Keratinocyte (primary cell): ENCODE measurements at regions not wholly inside any gene's neighbourhood (a gene's known extent, or its start where the extent isn't known, plus 50 kb on each side); places are given as distances from the start of the nearest gene placed in this dataset.

Experiments
- DNase-seq: peaks from one replicate; pipeline ENCODE4 v3.0.0-alpha.2; 2011; ENCODE audit warnings: low read depth, missing footprints, low spot score
- FAIRE-seq: peaks from 2 replicates; lab custom pipeline; 2011; peaks lifted over from hg19 to GRCh38; lab: Jason Lieb, UNC
- H2AFZ ChIP-seq: 2 replicates; pipeline ENCODE4 v1.6.0; 2012; ENCODE audit warnings: low read length, control low read depth, inconsistent platforms; ENCODE audit not compliant: control insufficient read depth
- H3K27ac ChIP-seq: 2 replicates; pipeline ENCODE4 v1.5.1; 2011; ENCODE audit warnings: low read length; ENCODE audit not compliant: control insufficient read depth, insufficient read depth
- H3K27me3 ChIP-seq: 3 replicates; pipeline ENCODE4 v1.6.0; 2011; ENCODE audit warnings: low read length; ENCODE audit not compliant: control insufficient read depth, insufficient read depth; ENCODE audit errors: extremely low read depth
- H3K36me3 ChIP-seq, 2 experiments: 2 replicates in 1 of 2; 3 replicates in 1 of 2; pipeline ENCODE4 v1.5.1; 2011; ENCODE audit warnings: low read length in 2 of 2, mild to moderate bottlenecking in 1 of 2; ENCODE audit not compliant: control insufficient read depth in 2 of 2, insufficient read depth in 2 of 2; ENCODE audit errors: extremely low read depth in 1 of 2
- H3K4me1 ChIP-seq: 3 replicates; pipeline ENCODE4 v1.5.1; 2011; ENCODE audit warnings: low read length; ENCODE audit not compliant: control insufficient read depth, insufficient read depth; ENCODE audit errors: extremely low read depth
- H3K4me2 ChIP-seq: 3 replicates; pipeline ENCODE4 v1.6.0; 2011; ENCODE audit warnings: low read depth, low read length; ENCODE audit not compliant: control insufficient read depth, insufficient read depth; ENCODE audit errors: extremely low read depth
- H3K4me3 ChIP-seq, 3 experiments: fragments of 200-600 bp in 1 of 3; sonication (generic) in 1 of 3; 2 replicates in 2 of 3; 3 replicates in 1 of 3; pipeline ENCODE4 v1.5.1; 2011 to 2016; ENCODE audit warnings: low read length in 3 of 3, mild to moderate bottlenecking in 3 of 3, control low read depth in 2 of 3, inconsistent platforms in 1 of 3, low read depth in 1 of 3, mixed read lengths in 1 of 3, mixed run types in 1 of 3, moderate library complexity in 1 of 3; ENCODE audit not compliant: control insufficient read depth in 2 of 3, insufficient read depth in 2 of 3; ENCODE audit errors: extremely low read depth in 1 of 3
- H3K79me2 ChIP-seq: 2 replicates; pipeline ENCODE4 v1.6.0; 2012; ENCODE audit warnings: low read length; ENCODE audit not compliant: control insufficient read depth, insufficient read depth
- H3K9ac ChIP-seq: 3 replicates; pipeline ENCODE4 v1.6.0; 2011; ENCODE audit warnings: low read length; ENCODE audit not compliant: control insufficient read depth, insufficient read depth; ENCODE audit errors: extremely low read depth
- H3K9me1 ChIP-seq: 3 replicates; pipeline ENCODE4 v1.6.0; 2011; ENCODE audit warnings: low read length; ENCODE audit not compliant: control insufficient read depth, insufficient read depth; ENCODE audit errors: extremely low read depth
- H3K9me3 ChIP-seq: 2 replicates; pipeline ENCODE4 v1.5.1; 2012; ENCODE audit warnings: low read depth, low read length; ENCODE audit not compliant: control insufficient read depth
- H4K20me1 ChIP-seq: 3 replicates; pipeline ENCODE4 v1.6.0; 2011; ENCODE audit warnings: low read length; ENCODE audit not compliant: control insufficient read depth, insufficient read depth; ENCODE audit errors: extremely low read depth
- CTCF ChIP-seq, 3 experiments: IDR thresholded peaks in 1 of 3; conservative IDR thresholded peaks in 1 of 3; optimal IDR thresholded peaks in 1 of 3; 2 replicates in 2 of 3; 3 replicates in 1 of 3; pipeline versions ENCODE3 to v1.5.1; 2011; ENCODE audit warnings: low read length in 3 of 3, mild to moderate bottlenecking in 3 of 3, moderate library complexity in 2 of 3, control low read depth in 1 of 3, inconsistent platforms in 1 of 3; ENCODE audit not compliant: insufficient read depth in 2 of 3; ENCODE audit errors: extremely low read depth in 1 of 3
- EZH2 ChIP-seq: IDR thresholded peaks from one replicate; pipeline ENCODE4 v1.6.1; 2012; ENCODE audit warnings: inconsistent platforms, mild to moderate bottlenecking, low read length, moderate library complexity
- dilution Hi-C: fragments of 300-500 bp; cut with MboI; formaldehyde crosslinking; loops from one replicate; pipeline ENCODE4 v1.7.0; 2020; ENCODE audit warnings: low sequenced_read_pairs; ENCODE audit not compliant: extremely low pct_ligation_motif_present

DNA sequence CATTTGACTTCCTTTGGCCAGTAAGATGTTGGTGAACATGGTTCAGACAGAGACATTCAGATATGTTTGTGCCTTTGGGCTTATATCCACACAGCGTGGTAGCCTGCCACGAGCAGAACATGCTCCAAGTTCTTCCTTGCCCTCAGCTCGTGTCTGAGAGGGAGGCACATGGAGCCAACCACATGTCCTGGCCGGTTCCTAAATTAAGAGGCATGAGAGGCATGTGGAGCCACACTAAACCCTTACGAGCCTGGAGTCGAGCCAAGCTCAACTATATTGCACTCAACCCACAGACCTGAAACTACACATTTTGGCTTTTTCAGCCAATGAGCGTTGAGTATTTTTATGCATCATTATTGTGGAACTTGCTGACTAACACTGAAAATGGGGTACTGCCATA, 133.7 kb upstream of the KCNK1 start:
- Histone ChIP-seq H3K9me3 (no peaks in the 10 kb centered on the region), H3K4me1 (peaks cover 16% of the 10 kb centered on the region), H4K20me1 (no peaks in the 10 kb centered on the region), H3K4me3 (no peak overlapping the region), H3K36me3 (no peaks in the 10 kb centered on the region), H3K9me1 (no peaks in the 10 kb centered on the region), H2AFZ (peak overlapping the region; percentile 71), H3K27me3 (no peaks in the 10 kb centered on the region), H3K9ac (no peak overlapping the region), H3K27ac (no peak overlapping the region), H3K79me2 (no peaks in the 10 kb centered on the region), H3K4me2 (peak overlapping the region; percentile 57)
- no peak for TF ChIP-seq EZH2
- TF ChIP-seq CTCF (optimal IDR thresholded peaks at IDR 0.05 in 1 of 3, IDR thresholded peaks at IDR 0.05 in 1 of 3, conservative IDR thresholded peaks at IDR 0.05 in 1 of 3; ENCODE audit: extremely low read depth in 1 of 3, insufficient read depth in 2 of 3, low read length in 3 of 3) = no peak
- DNase-seq (peak; percentile 70), FAIRE-seq (peak; percentile 80)
- dilution Hi-C loops = no loop called here

DNA sequence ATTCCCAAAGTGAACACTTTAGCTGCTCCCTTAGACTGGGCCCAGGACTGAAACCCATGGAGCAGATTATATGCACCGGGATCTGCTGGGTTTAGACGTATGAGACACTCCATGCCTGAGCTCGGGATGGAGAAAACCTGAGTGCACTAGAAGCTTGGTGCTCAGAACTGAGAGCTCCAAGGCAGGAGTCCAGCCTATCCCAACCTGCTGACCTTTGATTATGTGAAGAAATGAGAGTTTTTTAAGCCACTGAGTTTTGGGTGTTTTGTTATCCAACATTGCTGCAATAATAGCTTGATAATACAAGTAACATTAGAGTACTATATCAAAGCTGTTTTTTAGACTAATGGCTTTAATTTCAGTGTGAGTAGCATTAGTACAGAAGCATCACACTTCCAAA, 131.5 kb upstream of the KCNK1 start:
- H3K79me2 ChIP-seq = no peaks in the 10 kb centered on the region

More for the DNA sequence above, 131.5 kb upstream of the KCNK1 start:
- H3K36me3 ChIP-seq = no peaks in the 10 kb centered on the region
- dilution Hi-C loops = no loop called here
- no peaks in the 10 kb centered on the region for H4K20me1 ChIP-seq
- no peak for DNase-seq
- H3K4me1 ChIP-seq = peaks cover 16% of the 10 kb centered on the region
- FAIRE-seq = no peak
- no peaks in the 10 kb centered on the region for H3K9me3 ChIP-seq
- H3K27ac ChIP-seq = no peak overlapping the region
- H3K4me2 ChIP-seq = no peak overlapping the region
- H2AFZ ChIP-seq = no peak overlapping the region
- TF ChIP-seq EZH2 (no peak), CTCF (optimal IDR thresholded peaks at IDR 0.05 in 1 of 3, IDR thresholded peaks at IDR 0.05 in 1 of 3, conservative IDR thresholded peaks at IDR 0.05 in 1 of 3; ENCODE audit: extremely low read depth in 1 of 3, insufficient read depth in 2 of 3, low read length in 3 of 3) (no peak)
- no peak overlapping the region for H3K9ac ChIP-seq
- no peaks in the 10 kb centered on the region for H3K9me1 ChIP-seq
- no peaks in the 10 kb centered on the region for H3K27me3 ChIP-seq
- H3K4me3 ChIP-seq = no peak overlapping the region
